Skeletal muscle tissue (tissue), 3 donors: ENCODE measurements at regions not wholly inside any gene's neighbourhood (a gene's known extent, or its start where the extent isn't known, plus 50 kb on each side); places are given as distances from the start of the nearest gene placed in this dataset.

Source experiments
- H3K27ac ChIP-seq: one replicate; pipeline ENCODE4 v1.7.0; 2013; ENCODE audit warnings: mild to moderate bottlenecking, low read depth, low read length, inconsistent platforms
- H3K27me3 ChIP-seq, 3 donors: one replicate each; pipeline ENCODE4 v1.7.0; 2013; ENCODE audit warnings: low read length in 3 of 3; ENCODE audit not compliant: control insufficient read depth in 3 of 3, insufficient read depth in 3 of 3
- H3K36me3 ChIP-seq, 3 donors: one replicate each; pipeline ENCODE4 v1.7.0; 2013; ENCODE audit warnings: low read length in 3 of 3; ENCODE audit not compliant: control insufficient read depth in 3 of 3, insufficient read depth in 3 of 3
- H3K4me1 ChIP-seq, 3 donors: one replicate each; pipeline ENCODE4 v1.7.0; 2013; ENCODE audit warnings: low read length in 3 of 3, mild to moderate bottlenecking in 3 of 3; ENCODE audit not compliant: control insufficient read depth in 3 of 3, insufficient read depth in 3 of 3
- H3K4me3 ChIP-seq, 3 donors: one replicate each; pipeline ENCODE4 v1.7.0; 2013; ENCODE audit warnings: low read length in 3 of 3
- H3K9ac ChIP-seq, 3 donors: one replicate each; pipeline ENCODE4 v1.7.0; 2013; ENCODE audit warnings: low read length in 3 of 3, mild to moderate bottlenecking in 3 of 3, moderate library complexity in 2 of 3, low read depth in 1 of 3
- H3K9me3 ChIP-seq, 3 donors: one replicate each; pipeline ENCODE4 v1.7.0; 2013; ENCODE audit warnings: low read length in 3 of 3; ENCODE audit not compliant: control insufficient read depth in 3 of 3
- donor health status: Osteomylitis.

GRCh38 chr22:48395201-48395600, 1432.5 kb downstream of the BRD1 start:
- H3K4me3 ChIP-seq: no peak overlapping the region
- peaks cover under 1 to 36% (median 20%) of the 10 kb centered on the region in 3 donors for H3K27me3 ChIP-seq
- no peaks in the 10 kb centered on the region for H3K4me1 ChIP-seq
- H3K9me3 ChIP-seq: peaks cover 0 to 2% (median 0%) of the 10 kb centered on the region in 3 donors
- no peak overlapping the region for H3K9ac ChIP-seq
- H3K36me3 ChIP-seq: no peaks in the 10 kb centered on the region
- H3K27ac ChIP-seq: no peak overlapping the region

- Histone ChIP-seq H3K9me3 (peaks cover 0 to 2% (median 0%) of the 10 kb centered on the region in 3 donors), H3K4me1 (no peaks in the 10 kb centered on the region), H3K27ac (no peak overlapping the region), H3K9ac (no peak overlapping the region), H3K27me3 (peaks cover 0 to 36% (median 20%) of the 10 kb centered on the region in 3 donors), H3K4me3 (no peak overlapping the region), H3K36me3 (no peaks in the 10 kb centered on the region)
Observed at GRCh38 chr22:48394787-48395186, 1432.9 kb downstream of the BRD1 start.

- Histone ChIP-seq H3K4me1 (no peaks in the 10 kb centered on the region), H3K9ac (no peak overlapping the region), H3K4me3 (no peak overlapping the region), H3K9me3 (peaks cover 0 to 2% (median 0%) of the 10 kb centered on the region in 3 donors), H3K27ac (no peak overlapping the region), H3K36me3 (no peaks in the 10 kb centered on the region), H3K27me3 (peaks cover 0 to 36% (median 20%) of the 10 kb centered on the region in 3 donors)
Observed at GRCh38 chr22:48393885-48394284, 1433.8 kb downstream of the BRD1 start.

- Histone ChIP-seq H3K4me1 (no peaks in the 10 kb centered on the region), H3K4me3 (no peak overlapping the region), H3K27me3 (peaks cover 0 to 36% (median 15%) of the 10 kb centered on the region in 3 donors), H3K36me3 (no peaks in the 10 kb centered on the region), H3K9me3 (peaks cover 0 to 2% (median 0%) of the 10 kb centered on the region in 3 donors), H3K9ac (no peak overlapping the region), H3K27ac (no peak overlapping the region)
Observed at GRCh38 chr22:48393041-48393370, 1434.7 kb downstream of the BRD1 start.

GRCh38 chr22:48391820-48392219, 1435.9 kb downstream of the BRD1 start:
- peaks cover 0 to 2% (median 0%) of the 10 kb centered on the region in 3 donors for H3K9me3 ChIP-seq
- H3K27me3 ChIP-seq: peaks cover 0 to 30% (median 7%) of the 10 kb centered on the region in 3 donors
- no peak overlapping the region for H3K9ac ChIP-seq
- H3K36me3 ChIP-seq: no peaks in the 10 kb centered on the region
- H3K4me1 ChIP-seq: no peaks in the 10 kb centered on the region
- no peak overlapping the region for H3K27ac ChIP-seq
- H3K4me3 ChIP-seq: no peak overlapping the region

- H3K9ac ChIP-seq: no peak overlapping the region
- H3K27ac ChIP-seq: no peak overlapping the region
- H3K27me3 ChIP-seq: peaks cover 0 to 25% (median 7%) of the 10 kb centered on the region in 3 donors
- no peak overlapping the region for H3K4me3 ChIP-seq
- H3K36me3 ChIP-seq: no peaks in the 10 kb centered on the region
- peaks cover 0 to 2% (median 0%) of the 10 kb centered on the region in 3 donors for H3K9me3 ChIP-seq
- H3K4me1 ChIP-seq: no peaks in the 10 kb centered on the region
Observed at GRCh38 chr22:48391171-48391711, 1436.4 kb downstream of the BRD1 start.

- Histone ChIP-seq H3K9ac (no peak overlapping the region), H3K36me3 (no peaks in the 10 kb centered on the region), H3K27me3 (peaks cover 0 to 16% (median 2%) of the 10 kb centered on the region in 3 donors), H3K4me1 (no peaks in the 10 kb centered on the region), H3K27ac (no peak overlapping the region), H3K9me3 (peaks cover 0 to 7% (median 6%) of the 10 kb centered on the region in 3 donors), H3K4me3 (no peak overlapping the region)
Observed at GRCh38 chr22:48389916-48390315, 1437.8 kb downstream of the BRD1 start.

- no peak overlapping the region for H3K9ac ChIP-seq
- no peaks in the 10 kb centered on the region for H3K36me3 ChIP-seq
- peaks cover 4 to 9% (median 7%) of the 10 kb centered on the region in 3 donors for H3K9me3 ChIP-seq
- peaks cover 0 to 10% (median 2%) of the 10 kb centered on the region in 3 donors for H3K27me3 ChIP-seq
- H3K4me3 ChIP-seq: no peak overlapping the region
- H3K4me1 ChIP-seq: no peaks in the 10 kb centered on the region
- H3K27ac ChIP-seq: no peak overlapping the region
Observed at GRCh38 chr22:48382197-48382596, 1445.5 kb downstream of the BRD1 start.

- H3K27me3 ChIP-seq: peaks cover 3 to 10% (median 6%) of the 10 kb centered on the region in 3 donors
Observed at GRCh38 chr22:48380016-48380665, 1447.5 kb downstream of the BRD1 start.

GRCh38 chr22:48379371-48379770, 1448.3 kb downstream of the BRD1 start:
- Histone ChIP-seq H3K27me3 (peaks cover 3 to 10% (median 6%) of the 10 kb centered on the region in 3 donors), H3K9ac (no peak overlapping the region), H3K9me3 (peaks cover 0 to 3% (median 3%) of the 10 kb centered on the region in 3 donors), H3K4me3 (no peak overlapping the region), H3K36me3 (no peaks in the 10 kb centered on the region), H3K27ac (no peak overlapping the region), H3K4me1 (no peaks in the 10 kb centered on the region)

More at GRCh38 chr22:48380016-48380665, 1447.5 kb downstream of the BRD1 start:
- Histone ChIP-seq H3K9ac (no peak overlapping the region), H3K36me3 (no peaks in the 10 kb centered on the region), H3K9me3 (peaks cover 2 to 4% (median 3%) of the 10 kb centered on the region in 3 donors), H3K27ac (no peak overlapping the region), H3K4me1 (no peaks in the 10 kb centered on the region), H3K4me3 (no peak overlapping the region)
